HCT116 (cell line): ENCODE measurements at regions not wholly inside any gene's neighbourhood (a gene's known extent, or its start where the extent isn't known, plus 50 kb on each side); places are given as distances from the start of the nearest gene placed in this dataset.

Source experiments
- ATAC-seq: fragments of 200-7000 bp; cut with Tn5 transposase; 2 replicates; pipeline ENCODE4 v1.9.1; 2020; ENCODE audit warnings: mild to moderate bottlenecking, moderate library complexity
- BruUV-seq: library from RNA; stranded (reverse); fragments of 400-500 nt; replicated peaks from 2 replicates; lab custom pipeline; 2021; lab: Mats Ljungman, UMichigan
- CTCF ChIA-PET: fragments of 300-600 bp; sonication (Branson Sonifier 250); formaldehyde crosslinking; loops from one replicate; lab custom pipeline; 2021; ENCODE audit warnings: antibody characterized with exemption; lab: Charles Lee
- POLR2A ChIA-PET: fragments of 300-600, 350-600 bp; sonication (Branson Sonifier 250); formaldehyde crosslinking; loops from one replicate; lab custom pipeline; 2021; ENCODE audit warnings: antibody characterized with exemption; lab: Charles Lee
- RAD21 ChIA-PET, 2 experiments: fragments of 300-600 bp; sonication (Branson Sonifier 250); formaldehyde crosslinking; loops; one replicate each; lab custom pipeline; 2023; ENCODE audit warnings: low total read pairs in 2 of 2; ENCODE audit not compliant: uncharacterized antibody in 2 of 2, unreplicated experiment in 2 of 2, low non-redundant PET in 1 of 2; lab: Charles Lee
- DNase-seq: peaks from one replicate; pipeline ENCODE4 v3.0.0-alpha.2; 2010; ENCODE audit warnings: low read depth, low spot score
- H2AFZ ChIP-seq: fragments of 200-600 bp; shearing (Covaris generic), sonication (generic); 2 replicates; pipeline ENCODE4 v1.6.1; 2017; ENCODE audit warnings: low read depth, mixed run types, mixed read lengths, antibody characterized with exemption, low read length; ENCODE audit not compliant: poor library complexity, severe bottlenecking
- H3K27ac ChIP-seq: 2 replicates; pipeline ENCODE4 v1.5.1; 2012; ENCODE audit warnings: low read depth, low read length
- H3K27me3 ChIP-seq: fragments of 200-600 bp; sonication (generic); 2 replicates; pipeline ENCODE4 v1.6.1; 2016; ENCODE audit warnings: mixed run types, low read length, mixed read lengths; ENCODE audit not compliant: insufficient read depth
- H3K36me3 ChIP-seq, 2 experiments: fragments of 200-500 bp in 1 of 2; fragments of 200-600 bp in 1 of 2; sonication (Bioruptor generic) in 1 of 2; sonication (generic) in 1 of 2; 2 replicates each; pipeline versions ENCODE4 v1.5.1 to v1.6.1; 2014 to 2016; ENCODE audit warnings: low read length in 2 of 2, inconsistent platforms in 1 of 2, mixed read lengths in 1 of 2, mixed run types in 1 of 2; ENCODE audit not compliant: insufficient read depth in 2 of 2, control insufficient read depth in 1 of 2
- H3K4me1 ChIP-seq, 2 experiments: fragments of 200-600 bp in 1 of 2; sonication (generic) in 1 of 2; 2 replicates each; pipeline versions ENCODE4 v1.5.1 to v1.6.1; 2012 to 2017; ENCODE audit warnings: low read length in 2 of 2, inconsistent platforms in 1 of 2, mild to moderate bottlenecking in 1 of 2, mixed read lengths in 1 of 2, mixed run types in 1 of 2, moderate library complexity in 1 of 2; ENCODE audit not compliant: insufficient read depth in 2 of 2, control insufficient read depth in 1 of 2
- H3K4me2 ChIP-seq: fragments of 200-600 bp; sonication (generic); 2 replicates; pipeline ENCODE4 v1.6.1; 2017; ENCODE audit warnings: mixed run types, low read length, mixed read lengths
- H3K4me3 ChIP-seq, 2 experiments: fragments of 200-600 bp in 1 of 2; sonication (generic) in 1 of 2; replicated peaks in 1 of 2; 2 replicates each; pipeline ENCODE4 v1.5.1; 2011 to 2016; ENCODE audit warnings: low read length in 2 of 2, control low read depth in 1 of 2, low read depth in 1 of 2, mild to moderate bottlenecking in 1 of 2, mixed read lengths in 1 of 2, mixed run types in 1 of 2
- H3K79me2 ChIP-seq: fragments of 200-600 bp; sonication (generic); 2 replicates; pipeline ENCODE4 v1.6.1; 2017; ENCODE audit warnings: mild to moderate bottlenecking, mixed run types, low read length, moderate library complexity, mixed read lengths; ENCODE audit not compliant: insufficient read depth
- H3K9ac ChIP-seq: fragments of 200-600 bp; sonication (generic); 2 replicates; pipeline ENCODE4 v1.6.1; 2016; ENCODE audit warnings: low read length, mixed read lengths
- H3K9me2 ChIP-seq: fragments of 200-600 bp; sonication (generic), shearing (Covaris generic); 2 replicates; pipeline ENCODE4 v1.6.1; 2017; ENCODE audit warnings: mixed run types, mild to moderate bottlenecking, moderate library complexity; ENCODE audit not compliant: insufficient read depth
- H3K9me3 ChIP-seq, 2 experiments: fragments of 200-500 bp in 1 of 2; fragments of 200-600 bp in 1 of 2; sonication (Bioruptor generic) in 1 of 2; sonication (generic) in 1 of 2; 2 replicates each; pipeline ENCODE4 v1.6.1; 2014 to 2017; ENCODE audit warnings: low read length in 2 of 2, mixed read lengths in 2 of 2, inconsistent platforms in 1 of 2, low read depth in 1 of 2, mild to moderate bottlenecking in 1 of 2, mixed run types in 1 of 2, moderate library complexity in 1 of 2; ENCODE audit not compliant: control insufficient read depth in 1 of 2, insufficient read depth in 1 of 2
- H4K20me1 ChIP-seq: fragments of 200-600 bp; sonication (generic), shearing (Covaris generic); 2 replicates; pipeline ENCODE4 v1.6.1; 2017; ENCODE audit warnings: mixed run types, mild to moderate bottlenecking, moderate library complexity; ENCODE audit not compliant: insufficient read depth
- CBX3 ChIP-seq: IDR thresholded peaks from 2 replicates; pipeline ENCODE4 v1.6.1; 2012; ENCODE audit warnings: low read depth
- CEBPB ChIP-seq: IDR thresholded peaks from 2 replicates; pipeline ENCODE4 v1.6.1; 2012; ENCODE audit warnings: low read depth
- EGR1 ChIP-seq: IDR thresholded peaks from 2 replicates; pipeline ENCODE4 v1.6.1; 2012; ENCODE audit warnings: low read depth
- ELF1 ChIP-seq: IDR thresholded peaks from 2 replicates; pipeline ENCODE4 v1.6.1; 2012; ENCODE audit warnings: low read depth, borderline replicate concordance
- EZH2 ChIP-seq: fragments of 200-600 bp; sonication (generic); IDR thresholded peaks from 2 replicates; pipeline ENCODE4 v1.6.1; 2017; ENCODE audit warnings: antibody characterized with exemption, mixed run types
- EZH2phosphoT487 ChIP-seq: fragments of 200-600 bp; IDR thresholded peaks from 2 replicates; pipeline ENCODE4 v1.6.1; 2018; ENCODE audit warnings: antibody characterized with exemption, borderline replicate concordance
- JUND ChIP-seq: IDR thresholded peaks from 2 replicates; pipeline ENCODE4 v1.6.1; 2012
- POLR2A ChIP-seq: IDR thresholded peaks from 2 replicates; pipeline ENCODE4 v1.7.0; 2011; ENCODE audit warnings: borderline replicate concordance; ENCODE audit not compliant: insufficient read depth, insufficient read length; ENCODE audit errors: extremely low read depth
- POLR2AphosphoS5 ChIP-seq: IDR thresholded peaks from 2 replicates; pipeline ENCODE4 v1.6.1; 2011; ENCODE audit warnings: mild to moderate bottlenecking, low read depth, low read length, moderate library complexity
- RAD21 ChIP-seq: IDR thresholded peaks from 2 replicates; pipeline ENCODE4 v1.6.1; 2012; ENCODE audit warnings: low read depth, mild to moderate bottlenecking
- SIN3A ChIP-seq: IDR thresholded peaks from 2 replicates; pipeline ENCODE4 v1.6.1; 2012; ENCODE audit warnings: low read depth
- SP1 ChIP-seq: IDR thresholded peaks from 2 replicates; pipeline ENCODE4 v1.6.1; 2012; ENCODE audit warnings: low read depth
- SRF ChIP-seq: IDR thresholded peaks from 2 replicates; pipeline ENCODE4 v1.6.1; 2012; ENCODE audit warnings: low read depth
- TCF7L2 ChIP-seq: IDR thresholded peaks from 2 replicates; pipeline ENCODE4 v1.7.0; 2011; ENCODE audit warnings: borderline replicate concordance, inconsistent platforms; ENCODE audit not compliant: insufficient read depth, insufficient read length; ENCODE audit errors: extremely low read depth
- YY1 ChIP-seq: IDR thresholded peaks from 2 replicates; pipeline ENCODE4 v1.6.1; 2011; ENCODE audit warnings: low read length, low read depth, moderate library complexity, mild to moderate bottlenecking; ENCODE audit not compliant: insufficient replicate concordance; ENCODE audit errors: extremely low read depth
- ZFX ChIP-seq: fragments of 450-650 bp; IDR thresholded peaks from 2 replicates; pipeline ENCODE4 v1.6.1; 2017
- ZNF274 ChIP-seq: fragments of 200-500 bp; sonication (Bioruptor generic); IDR thresholded peaks from 2 replicates; pipeline ENCODE4 v1.6.1; 2014; ENCODE audit warnings: mild to moderate bottlenecking, low read depth, low read length, inconsistent platforms
- intact Hi-C: fragments of 100-400 bp; cut with micrococcal nuclease; formaldehyde crosslinking; loops from 2 replicates; pipeline ENCODE4 v1.10.0; 2022
- TF ChIP-seq, protein P1 (sequence below), 3 experiments: fragments of 200-600 bp in 1 of 3; sonication (generic) in 1 of 3; IDR thresholded peaks in 2 of 3; conservative IDR thresholded peaks in 1 of 3; 2 replicates each; pipeline ENCODE4 v1.5.1; 2012 to 2017; ENCODE audit warnings: low read depth in 2 of 3, low read length in 2 of 3, antibody characterized with exemption in 1 of 3, borderline replicate concordance in 1 of 3, control low read depth in 1 of 3, mild to moderate bottlenecking in 1 of 3, mixed read lengths in 1 of 3, mixed run types in 1 of 3, moderate library complexity in 1 of 3; ENCODE audit not compliant: insufficient read depth in 1 of 3
- TF ChIP-seq, protein P2 (sequence below): IDR thresholded peaks from 2 replicates; pipeline ENCODE4 v1.6.1; 2012
- TF ChIP-seq, protein P3 (sequence below): IDR thresholded peaks from 2 replicates; pipeline ENCODE4 v1.6.1; 2012

DNA sequence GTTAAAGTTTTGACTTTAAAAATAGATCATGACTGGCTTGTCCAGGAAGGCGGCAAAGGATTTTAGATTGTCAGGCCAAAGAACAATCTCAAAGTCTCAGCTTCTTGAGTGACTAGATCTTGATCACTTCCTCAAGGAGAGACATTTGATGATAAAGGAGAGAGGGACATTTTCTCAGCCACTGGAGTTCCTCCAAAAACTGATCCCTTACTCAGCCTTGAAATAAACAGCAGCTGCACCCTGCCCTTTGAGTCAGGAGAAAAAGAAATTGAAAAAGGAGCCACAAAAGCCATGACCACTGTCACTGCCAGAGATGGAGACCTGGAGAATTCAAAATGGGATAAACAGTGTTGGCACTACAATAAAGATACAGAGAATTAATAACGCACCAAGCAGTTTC, 288.4 kb upstream of the PRMT6 start:
- ATAC-seq, result no peak
- Histone ChIP-seq H3K79me2 (no peaks in the 10 kb centered on the region), H3K27ac (no peak overlapping the region), H2AFZ (no peak overlapping the region), H3K4me2 (no peak overlapping the region), H3K9me3 (peaks cover 0 to 21% of the 10 kb centered on the region in 2 experiments; a peak in 2 of 4 replicates), H3K4me1 (no peaks in the 10 kb centered on the region), H3K9me2 (no peaks in the 10 kb centered on the region), H3K9ac (no peak overlapping the region), H4K20me1 (no peaks in the 10 kb centered on the region), H3K36me3 (no peaks in the 10 kb centered on the region), H3K27me3 (no peaks in the 10 kb centered on the region), H3K4me3 (no peak overlapping the region)
- POLR2A ChIA-PET, result no interaction called here
- RAD21 ChIA-PET, result no interaction called here
- TF ChIP-seq POLR2A (no peak), CEBPB (no peak), SIN3A (no peak), ZNF274 (no peak), EZH2phosphoT487 (no peak), EGR1 (no peak), CBX3 (no peak), POLR2AphosphoS5 (no peak)
- no peak for DNase-seq
- intact Hi-C loops, result no loop called here
- BruUV-seq, result no TSS peak
- CTCF ChIA-PET, result no interaction called here

DNA sequence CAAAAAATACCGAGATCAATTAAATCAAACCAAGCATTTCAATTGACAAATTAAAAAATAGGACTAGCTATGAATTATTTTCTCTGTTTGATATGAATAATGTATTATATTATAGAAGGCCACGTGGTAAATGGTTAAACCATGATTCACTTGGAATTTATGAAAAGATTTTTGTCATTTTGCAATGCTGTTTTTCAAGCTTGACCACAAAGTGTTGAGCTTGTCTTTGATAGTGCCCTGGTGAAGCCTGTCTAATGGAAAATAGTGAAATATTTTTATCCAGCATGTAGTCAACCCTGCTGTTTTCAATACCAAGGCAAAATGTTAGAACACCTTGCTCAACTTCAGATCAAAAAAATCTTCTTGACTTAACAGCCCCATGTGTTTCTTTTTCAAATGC, 288.0 kb upstream of the PRMT6 start:
- ATAC-seq (no peak), DNase-seq (no peak)
- Histone ChIP-seq H3K27ac (no peak overlapping the region), H3K9me3 (peaks cover 0 to 23% of the 10 kb centered on the region in 2 experiments; a peak in 2 of 4 replicates), H3K79me2 (no peaks in the 10 kb centered on the region), H3K4me2 (no peak overlapping the region), H3K4me3 (no peak overlapping the region), H2AFZ (no peak overlapping the region), H4K20me1 (no peaks in the 10 kb centered on the region), H3K4me1 (no peaks in the 10 kb centered on the region), H3K36me3 (no peaks in the 10 kb centered on the region), H3K9me2 (no peaks in the 10 kb centered on the region), H3K27me3 (no peaks in the 10 kb centered on the region), H3K9ac (no peak overlapping the region)
- ChIA-PET CTCF (no interaction called here), POLR2A (no interaction called here), RAD21 (no interaction called here)
- TF ChIP-seq, protein P1, sequence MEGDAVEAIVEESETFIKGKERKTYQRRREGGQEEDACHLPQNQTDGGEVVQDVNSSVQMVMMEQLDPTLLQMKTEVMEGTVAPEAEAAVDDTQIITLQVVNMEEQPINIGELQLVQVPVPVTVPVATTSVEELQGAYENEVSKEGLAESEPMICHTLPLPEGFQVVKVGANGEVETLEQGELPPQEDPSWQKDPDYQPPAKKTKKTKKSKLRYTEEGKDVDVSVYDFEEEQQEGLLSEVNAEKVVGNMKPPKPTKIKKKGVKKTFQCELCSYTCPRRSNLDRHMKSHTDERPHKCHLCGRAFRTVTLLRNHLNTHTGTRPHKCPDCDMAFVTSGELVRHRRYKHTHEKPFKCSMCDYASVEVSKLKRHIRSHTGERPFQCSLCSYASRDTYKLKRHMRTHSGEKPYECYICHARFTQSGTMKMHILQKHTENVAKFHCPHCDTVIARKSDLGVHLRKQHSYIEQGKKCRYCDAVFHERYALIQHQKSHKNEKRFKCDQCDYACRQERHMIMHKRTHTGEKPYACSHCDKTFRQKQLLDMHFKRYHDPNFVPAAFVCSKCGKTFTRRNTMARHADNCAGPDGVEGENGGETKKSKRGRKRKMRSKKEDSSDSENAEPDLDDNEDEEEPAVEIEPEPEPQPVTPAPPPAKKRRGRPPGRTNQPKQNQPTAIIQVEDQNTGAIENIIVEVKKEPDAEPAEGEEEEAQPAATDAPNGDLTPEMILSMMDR (IDR thresholded peaks at IDR 0.05 in 2 of 3, conservative IDR thresholded peaks at IDR 0.05 in 1 of 3; ENCODE audit: borderline replicate concordance in 1 of 3, insufficient read depth in 1 of 3, low read depth in 2 of 3, low read length in 2 of 3), result no peak
- TF ChIP-seq, protein P2, sequence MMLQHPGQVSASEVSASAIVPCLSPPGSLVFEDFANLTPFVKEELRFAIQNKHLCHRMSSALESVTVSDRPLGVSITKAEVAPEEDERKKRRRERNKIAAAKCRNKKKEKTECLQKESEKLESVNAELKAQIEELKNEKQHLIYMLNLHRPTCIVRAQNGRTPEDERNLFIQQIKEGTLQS, result no peak
- TF ChIP-seq POLR2AphosphoS5, result no peak
- TF ChIP-seq, protein P3, sequence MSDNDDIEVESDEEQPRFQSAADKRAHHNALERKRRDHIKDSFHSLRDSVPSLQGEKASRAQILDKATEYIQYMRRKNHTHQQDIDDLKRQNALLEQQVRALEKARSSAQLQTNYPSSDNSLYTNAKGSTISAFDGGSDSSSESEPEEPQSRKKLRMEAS, result no peak
- TF ChIP-seq SP1, result no peak
- TF ChIP-seq YY1, result no peak
- no peak for TF ChIP-seq JUND
- no peak for TF ChIP-seq SRF
- TF ChIP-seq RAD21, result no peak
- TF ChIP-seq TCF7L2, result no peak
- TF ChIP-seq ELF1, result no peak
- no peak for TF ChIP-seq CEBPB
- no peak for TF ChIP-seq EZH2
- TF ChIP-seq CBX3, result no peak
- TF ChIP-seq EGR1, result no peak
- TF ChIP-seq ZFX, result no peak
- TF ChIP-seq ZNF274, result no peak
- no peak for TF ChIP-seq SIN3A
- intact Hi-C loops, result no loop called here
- BruUV-seq, result no TSS peak
